ENCODE measurements at regions not wholly inside any gene's neighbourhood (a gene's known extent, or its start where the extent isn't known, plus 50 kb on each side); places are given as distances from the start of the nearest gene placed in this dataset.

- CTCF ChIA-PET, result no interaction called here
- intact Hi-C loops (cut with micrococcal nuclease), result no loop called here
- Histone ChIP-seq H3K9ac (replicated peaks; ENCODE audit: extremely low read depth, insufficient read depth, low read length) (no peak overlapping the region), H3K27ac (ENCODE audit: insufficient read depth, low read depth, low read length) (no peak overlapping the region), H3K27me3 (ENCODE audit: control insufficient read depth in 2 of 2, insufficient read depth in 2 of 2, low read length in 2 of 2) (no peaks in the 10 kb centered on the region), H3K9me3 (replicated peaks; ENCODE audit: control insufficient read depth, insufficient read depth, low read length) (no peaks in the 10 kb centered on the region), H2AFZ (ENCODE audit: low read depth, low read length) (no peak overlapping the region), H3K36me3 (ENCODE audit: control insufficient read depth in 2 of 2, extremely low read depth in 1 of 2, insufficient read depth in 2 of 2, low read length in 2 of 2) (no peaks in the 10 kb centered on the region), H3K79me2 (ENCODE audit: control insufficient read depth, insufficient read depth, low read length) (no peaks in the 10 kb centered on the region), H4K20me1 (replicated peaks; ENCODE audit: control insufficient read depth, extremely low read depth, insufficient read depth, low read length) (no peaks in the 10 kb centered on the region), H3K4me2 (ENCODE audit: insufficient read depth, low read length) (no peak overlapping the region), H3K4me3 (replicated peaks in 1 of 3; ENCODE audit: insufficient read depth in 1 of 3, low read depth in 1 of 3, low read length in 3 of 3) (no peak overlapping the region), H3K4me1 (ENCODE audit: control insufficient read depth, extremely low read depth, insufficient read depth, low read length) (no peaks in the 10 kb centered on the region), H3K9me1 (replicated peaks; ENCODE audit: control insufficient read depth, extremely low read depth, insufficient read depth, low read length) (no peaks in the 10 kb centered on the region)
- POLR2A ChIA-PET, result no interaction called here
- BruUV-seq (replicated peaks), result no TSS peak
- no peak for TF ChIP-seq MYC (IDR thresholded peaks at IDR 0.05; ENCODE audit: low read depth, low read length)
- no peak for TF ChIP-seq JUN (IDR thresholded peaks at IDR 0.05; ENCODE audit: borderline replicate concordance, insufficient read depth, insufficient read length, low read depth)
- no peak for TF ChIP-seq CTCF (IDR thresholded peaks at IDR 0.05; ENCODE audit: extremely low read depth in 1 of 2, insufficient read depth in 1 of 2, low read depth in 1 of 2, low read length in 2 of 2)
- TF ChIP-seq EZH2 (IDR thresholded peaks at IDR 0.05; ENCODE audit: borderline replicate concordance, low read depth, low read length, severe bottlenecking), result no peak
- TF ChIP-seq GATA2 (IDR thresholded peaks at IDR 0.05; ENCODE audit: insufficient read depth, insufficient read length, low read depth, low read length), result no peak
- no peak for TF ChIP-seq POLR2AphosphoS5 (IDR thresholded peaks at IDR 0.05; ENCODE audit: insufficient read depth, low read depth, low read length)
- no peak for TF ChIP-seq POLR2A (IDR thresholded peaks at IDR 0.05; ENCODE audit: low read depth, low read length)
- no peak for TF ChIP-seq MAX (IDR thresholded peaks at IDR 0.05; ENCODE audit: insufficient read depth, insufficient read length)
- no peak for TF ChIP-seq FOS (IDR thresholded peaks at IDR 0.05; ENCODE audit: borderline replicate concordance, insufficient read depth, low read length)
- DNase-seq (ENCODE audit: low read depth, low spot score) (no peak), FAIRE-seq (no peak)
- dilution Hi-C loops (cut with MboI; ENCODE audit: extremely low pct_ligation_motif_present, low sequenced_read_pairs), result no loop called here
Measured at GRCh38 chr14:106304271-106304670, 777.9 kb downstream of the TMEM121 start.

Measured in endothelial cell of umbilical vein (primary cell).